ENCODE measurements at regions not wholly inside any gene's neighbourhood (a gene's known extent, or its start where the extent isn't known, plus 50 kb on each side); places are given as distances from the start of the nearest gene placed in this dataset.

DNA sequence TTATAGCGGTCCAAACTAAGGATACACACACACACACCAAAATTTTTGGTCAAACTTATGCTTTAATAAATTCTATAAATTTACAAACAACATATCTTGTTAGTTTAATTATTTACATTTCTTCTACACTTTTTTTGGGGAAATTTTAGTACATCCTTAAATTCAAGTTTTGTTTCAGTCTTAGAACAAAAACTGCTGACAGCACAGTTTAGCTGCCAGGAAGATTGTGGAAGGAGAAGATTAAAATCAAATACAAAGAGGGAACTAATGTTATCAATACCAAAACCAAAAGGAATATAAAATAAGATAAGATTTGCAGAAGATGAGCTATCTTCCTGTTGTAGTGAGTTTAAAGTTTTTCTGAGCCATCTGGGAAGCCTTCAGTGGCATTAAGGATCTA is 368.8 kb downstream of the AASDHPPT start:
- H3K27ac Mint-ChIP-seq: no peak overlapping the region
- Histone ChIP-seq H2BK15ac (ENCODE audit: low read depth, low read length) (no peak overlapping the region), H3K23ac (ENCODE audit: insufficient read length, low read depth, low read length) (no peak overlapping the region), H3K4me1 (ENCODE audit: insufficient read depth, low read length) (no peaks in the 10 kb centered on the region), H3K79me1 (ENCODE audit: insufficient read depth, low read depth, low read length, poor library complexity, severe bottlenecking) (no peaks in the 10 kb centered on the region), H4K8ac (replicated peaks; ENCODE audit: insufficient read length, low read depth, low read length) (no peak overlapping the region), H2BK12ac (ENCODE audit: insufficient read length, low read depth, low read length) (no peak overlapping the region), H3K9me3 (ENCODE audit: control insufficient read depth, low read depth, low read length) (no peaks in the 10 kb centered on the region), H3K4ac (ENCODE audit: low read depth, low read length) (no peak overlapping the region), H3K14ac (ENCODE audit: insufficient read depth, low read length) (no peak overlapping the region), H4K20me1 (ENCODE audit: control insufficient read depth, insufficient read depth, insufficient read length) (no peaks in the 10 kb centered on the region), H3T11ph (ENCODE audit: low read length) (no peak overlapping the region), H3K79me2 (ENCODE audit: insufficient read depth, low read length) (no peaks in the 10 kb centered on the region), H3K18ac (ENCODE audit: insufficient read length, low read depth, low read length) (no peak overlapping the region), H2AFZ (ENCODE audit: low read length) (no peak overlapping the region), H3K56ac (ENCODE audit: insufficient read length, low read depth, low read length) (no peak overlapping the region), H3K4me2 (ENCODE audit: insufficient read depth, insufficient read length, low read length) (no peak overlapping the region), H4K5ac (ENCODE audit: insufficient read length, low read depth, low read length) (no peak overlapping the region), H2AK5ac (ENCODE audit: insufficient read length, low read length) (no peak overlapping the region), H3K27me3 (ENCODE audit: insufficient read depth, low read length) (no peaks in the 10 kb centered on the region), H2BK120ac (ENCODE audit: low read depth, low read length, poor library complexity, severe bottlenecking) (no peak overlapping the region), H3K9ac (ENCODE audit: extremely low read depth, insufficient read length, low read length) (no peak overlapping the region), H3K23me2 (ENCODE audit: insufficient read length, low read depth, low read length, poor library complexity, severe bottlenecking) (no peaks in the 10 kb centered on the region), H3K27ac (ENCODE audit: insufficient read length, low read depth, low read length) (no peak overlapping the region), H2BK20ac (ENCODE audit: low read depth, low read length, poor library complexity, severe bottlenecking) (no peak overlapping the region), H4K91ac (ENCODE audit: insufficient read length, low read depth, low read length) (no peak overlapping the region), H2BK5ac (ENCODE audit: insufficient read length, low read length) (no peak overlapping the region)
- no peaks in the 10 kb centered on the region; a peak in 1 of 7 replicates for H3K36me3 Mint-ChIP-seq (ENCODE audit: insufficient read depth in 1 of 3, low read depth in 3 of 3)
- WGBS (ENCODE audit: extremely low coverage, insufficient read length, low lambda C conversion rate): no CpG with 5 or more reads among the region's 1 CpG
- no peaks in the 10 kb centered on the region for H3K9me3 Mint-ChIP-seq
- no peaks in the 10 kb centered on the region for H3K27me3 Mint-ChIP-seq (ENCODE audit: low read depth)
- 0 out of 4 replicates have a peak, but pooled peaks cover 0 to 8% of the 10 kb centered on the region in 2 experiments for H3K4me1 Mint-ChIP-seq
- no peak overlapping the region for H3K4me3 Mint-ChIP-seq
- TF ChIP-seq, protein P1, sequence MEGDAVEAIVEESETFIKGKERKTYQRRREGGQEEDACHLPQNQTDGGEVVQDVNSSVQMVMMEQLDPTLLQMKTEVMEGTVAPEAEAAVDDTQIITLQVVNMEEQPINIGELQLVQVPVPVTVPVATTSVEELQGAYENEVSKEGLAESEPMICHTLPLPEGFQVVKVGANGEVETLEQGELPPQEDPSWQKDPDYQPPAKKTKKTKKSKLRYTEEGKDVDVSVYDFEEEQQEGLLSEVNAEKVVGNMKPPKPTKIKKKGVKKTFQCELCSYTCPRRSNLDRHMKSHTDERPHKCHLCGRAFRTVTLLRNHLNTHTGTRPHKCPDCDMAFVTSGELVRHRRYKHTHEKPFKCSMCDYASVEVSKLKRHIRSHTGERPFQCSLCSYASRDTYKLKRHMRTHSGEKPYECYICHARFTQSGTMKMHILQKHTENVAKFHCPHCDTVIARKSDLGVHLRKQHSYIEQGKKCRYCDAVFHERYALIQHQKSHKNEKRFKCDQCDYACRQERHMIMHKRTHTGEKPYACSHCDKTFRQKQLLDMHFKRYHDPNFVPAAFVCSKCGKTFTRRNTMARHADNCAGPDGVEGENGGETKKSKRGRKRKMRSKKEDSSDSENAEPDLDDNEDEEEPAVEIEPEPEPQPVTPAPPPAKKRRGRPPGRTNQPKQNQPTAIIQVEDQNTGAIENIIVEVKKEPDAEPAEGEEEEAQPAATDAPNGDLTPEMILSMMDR (conservative IDR thresholded peaks at IDR 0.05): no peak
- no peak for DNase-seq

Measured in H9 (cell line).